ENCODE measurements at regions not wholly inside any gene's neighbourhood (a gene's known extent, or its start where the extent isn't known, plus 50 kb on each side); places are given as distances from the start of the nearest gene placed in this dataset.
A peak's percentile ranks its signal among the peaks of the same experiment; 100 is the strongest.

GRCh38 chr9:28209130-28209529 is 635.8 kb upstream of the C9orf72 start:
- Histone ChIP-seq H3K27me3 (no peaks in the 10 kb centered on the region), H3K4me1 (peaks cover 14 to 15% of the 10 kb centered on the region in 2 donors), H3K9me3 (no peaks in the 10 kb centered on the region), H3K36me3 (no peaks in the 10 kb centered on the region), H3K27ac (no peak overlapping the region), H3K4me3 (replicated peaks in 1 of 3) (no peak overlapping the region)
- WGBS, 2 donors, result 92 to 99% methylated on average over 3 of the region's 3 CpGs
- intact Hi-C loops (cut with DNase I), result no loop called here
- no peak for DNase-seq
- TF ChIP-seq CTCF (IDR thresholded peaks at IDR 0.05) (no peak), POLR2A (IDR thresholded peaks at IDR 0.05) (no peak)

GRCh38 chr9:28212979-28213378 is 639.7 kb upstream of the C9orf72 start:
- Histone ChIP-seq H3K9me3 (no peaks in the 10 kb centered on the region), H3K27me3 (no peaks in the 10 kb centered on the region), H3K36me3 (no peaks in the 10 kb centered on the region), H3K4me1 (peaks cover 11% of the 10 kb centered on the region in 2 donors), H3K27ac (peak overlapping the region in 2 of 3 donors; percentile 8 to 37), H3K4me3 (replicated peaks in 1 of 3) (no peak overlapping the region)
- no peak for DNase-seq
- TF ChIP-seq POLR2A (IDR thresholded peaks at IDR 0.05) (no peak), CTCF (IDR thresholded peaks at IDR 0.05) (no peak)
- intact Hi-C loops (cut with DNase I), result no loop called here

- Histone ChIP-seq H3K36me3 (no peaks in the 10 kb centered on the region), H3K9me3 (no peaks in the 10 kb centered on the region), H3K4me1 (peaks cover 6% of the 10 kb centered on the region in 2 donors), H3K27ac (no peak overlapping the region), H3K27me3 (no peaks in the 10 kb centered on the region), H3K4me3 (replicated peaks in 1 of 3) (no peak overlapping the region)
- WGBS, 2 donors, result 91 to 95% methylated on average over 5 of the region's 5 CpGs
- TF ChIP-seq POLR2A (IDR thresholded peaks at IDR 0.05) (no peak), CTCF (IDR thresholded peaks at IDR 0.05) (no peak)
- DNase-seq, result no peak
- intact Hi-C loops (cut with DNase I), result no loop called here
These were observed 642.4 kb upstream of the C9orf72 start for GRCh38 chr9:28215536-28216299.

GRCh38 chr9:28232686-28233085 is 659.4 kb upstream of the C9orf72 start:
- no peaks in the 10 kb centered on the region for H3K9me3 ChIP-seq
- no peak overlapping the region for H3K27ac ChIP-seq
- no peak overlapping the region for H3K4me3 ChIP-seq (replicated peaks in 1 of 3)
- H3K4me1 ChIP-seq, result no peaks in the 10 kb centered on the region
- DNase-seq, result no peak
- H3K36me3 ChIP-seq, result no peaks in the 10 kb centered on the region
- H3K27me3 ChIP-seq, result no peaks in the 10 kb centered on the region
- intact Hi-C loops (cut with DNase I), result no loop called here
- TF ChIP-seq CTCF (IDR thresholded peaks at IDR 0.05) (no peak), POLR2A (IDR thresholded peaks at IDR 0.05) (no peak)
- 94 to 97% methylated on average over 1 of the region's 1 CpG for WGBS, 2 donors

GRCh38 chr9:28234133-28234893 is 661.0 kb upstream of the C9orf72 start:
- WGBS, 2 donors, result 83 to 86% methylated on average over 6 of the region's 6 CpGs
- Histone ChIP-seq H3K27me3 (no peaks in the 10 kb centered on the region), H3K9me3 (no peaks in the 10 kb centered on the region), H3K27ac (no peak overlapping the region), H3K36me3 (no peaks in the 10 kb centered on the region), H3K4me1 (no peaks in the 10 kb centered on the region), H3K4me3 (replicated peaks in 1 of 3) (no peak overlapping the region)
- intact Hi-C loops (cut with DNase I), result no loop called here
- TF ChIP-seq POLR2A (IDR thresholded peaks at IDR 0.05) (no peak), CTCF (IDR thresholded peaks at IDR 0.05) (no peak)
- DNase-seq, result no peak

Measured in thyroid gland (tissue), 4 donors.